Esophagus squamous epithelium (tissue), 5 donors: ENCODE measurements at regions not wholly inside any gene's neighbourhood (a gene's known extent, or its start where the extent isn't known, plus 50 kb on each side); places are given as distances from the start of the nearest gene placed in this dataset.
A peak's percentile ranks its signal among the peaks of the same experiment; 100 is the strongest.

Source experiments
- DNase-seq: peaks from one replicate; lab custom pipeline; 2025; lab: John Stamatoyannopoulos, UW
- H3K27ac ChIP-seq, 4 donors: fragments of 200-600 bp; sonication (generic); one replicate each; pipeline ENCODE4 v1.5.1; 2016 to 2019; ENCODE audit warnings: mild to moderate bottlenecking in 1 of 4
- H3K27me3 ChIP-seq, 4 donors: fragments of 200-600 bp; sonication (generic); 1 replicate in 3 of 4; 2 replicates in 1 of 4; pipeline versions ENCODE4 v1.5.1 to v1.6.0; 2017 to 2021; ENCODE audit warnings: antibody characterized with exemption in 1 of 4
- H3K36me3 ChIP-seq, 3 donors: fragments of 200-600 bp; sonication (generic); one replicate each; pipeline ENCODE4 v1.5.1; 2016 to 2019
- H3K4me1 ChIP-seq, 3 donors: fragments of 200-600 bp; sonication (generic); one replicate each; pipeline ENCODE4 v1.5.1; 2017 to 2019
- H3K4me3 ChIP-seq, 4 donors: fragments of 200-600 bp; sonication (generic); 1 replicate in 3 of 4; 2 replicates in 1 of 4; pipeline ENCODE4 v1.5.1; 2016 to 2019; ENCODE audit warnings: mild to moderate bottlenecking in 2 of 4, moderate library complexity in 1 of 4
- H3K9me3 ChIP-seq, 3 donors: fragments of 200-600 bp; sonication (generic); one replicate each; pipeline ENCODE4 v1.5.1; 2016 to 2019
- POLR2A ChIP-seq, 4 donors: fragments of 450-650 bp; IDR thresholded peaks; one replicate each; pipeline ENCODE4 v1.6.1; 2017; ENCODE audit warnings: antibody characterized with exemption in 4 of 4, mild to moderate bottlenecking in 4 of 4, moderate library complexity in 3 of 4
- WGBS, 2 donors: methylation state at CpG; one replicate each; pipeline ENCODE4 v1.1.5; 2018; 5-methylcytosine and 5-hydroxymethylcytosine counted together
- intact Hi-C: fragments of 100-400 bp; cut with DNase I; formaldehyde crosslinking; loops from one replicate; pipeline ENCODE4 v1.15.0; 2022
- TF ChIP-seq, protein P1 (sequence below), 6 experiments: fragments of 450-650 bp in 4 of 6; fragments of 200-600 bp in 2 of 6; sonication (generic) in 2 of 6; IDR thresholded peaks; one replicate each; pipeline ENCODE4 v1.5.1; 2016 to 2019; ENCODE audit warnings: antibody characterized with exemption in 6 of 6, mild to moderate bottlenecking in 4 of 6, moderate library complexity in 4 of 6
- donor health status: DM: yes; HTN: yes; CAD: no.

DNA sequence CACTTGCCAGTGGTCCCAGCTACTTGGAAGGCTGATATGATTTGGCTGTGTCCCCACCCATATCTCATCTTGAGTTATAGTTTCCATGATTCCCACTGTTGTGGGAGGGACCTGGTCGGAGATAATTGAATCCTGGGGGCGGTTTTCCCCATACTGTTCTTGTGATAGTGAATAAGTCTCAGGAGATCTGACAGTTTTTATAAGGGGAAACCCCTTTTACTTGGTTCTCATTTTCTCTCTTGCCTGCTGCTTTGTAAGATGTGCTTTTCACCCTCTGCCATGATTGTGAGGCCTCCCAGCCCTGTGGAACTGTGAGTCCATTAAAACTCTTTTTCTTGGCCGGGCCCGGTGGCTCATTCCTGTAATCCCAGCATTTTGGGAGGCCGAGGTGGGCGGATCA lies 265.4 kb upstream of the SPOPL start:
- 81 to 84% methylated on average over 2 to 6 of the region's 6 CpGs for WGBS, 2 donors
- H3K9me3 ChIP-seq, result no peaks in the 10 kb centered on the region
- H3K27me3 ChIP-seq, result no peaks in the 10 kb centered on the region
- TF ChIP-seq POLR2A (IDR thresholded peaks at IDR 0.05), result no peak
- TF ChIP-seq, protein P1, sequence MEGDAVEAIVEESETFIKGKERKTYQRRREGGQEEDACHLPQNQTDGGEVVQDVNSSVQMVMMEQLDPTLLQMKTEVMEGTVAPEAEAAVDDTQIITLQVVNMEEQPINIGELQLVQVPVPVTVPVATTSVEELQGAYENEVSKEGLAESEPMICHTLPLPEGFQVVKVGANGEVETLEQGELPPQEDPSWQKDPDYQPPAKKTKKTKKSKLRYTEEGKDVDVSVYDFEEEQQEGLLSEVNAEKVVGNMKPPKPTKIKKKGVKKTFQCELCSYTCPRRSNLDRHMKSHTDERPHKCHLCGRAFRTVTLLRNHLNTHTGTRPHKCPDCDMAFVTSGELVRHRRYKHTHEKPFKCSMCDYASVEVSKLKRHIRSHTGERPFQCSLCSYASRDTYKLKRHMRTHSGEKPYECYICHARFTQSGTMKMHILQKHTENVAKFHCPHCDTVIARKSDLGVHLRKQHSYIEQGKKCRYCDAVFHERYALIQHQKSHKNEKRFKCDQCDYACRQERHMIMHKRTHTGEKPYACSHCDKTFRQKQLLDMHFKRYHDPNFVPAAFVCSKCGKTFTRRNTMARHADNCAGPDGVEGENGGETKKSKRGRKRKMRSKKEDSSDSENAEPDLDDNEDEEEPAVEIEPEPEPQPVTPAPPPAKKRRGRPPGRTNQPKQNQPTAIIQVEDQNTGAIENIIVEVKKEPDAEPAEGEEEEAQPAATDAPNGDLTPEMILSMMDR (IDR thresholded peaks at IDR 0.05), result no peak
- no peaks in the 10 kb centered on the region for H3K4me1 ChIP-seq
- no peak overlapping the region for H3K27ac ChIP-seq
- no peak for DNase-seq
- no peaks in the 10 kb centered on the region for H3K36me3 ChIP-seq
- intact Hi-C loops, result no loop called here
- H3K4me3 ChIP-seq, result no peak overlapping the region

DNA sequence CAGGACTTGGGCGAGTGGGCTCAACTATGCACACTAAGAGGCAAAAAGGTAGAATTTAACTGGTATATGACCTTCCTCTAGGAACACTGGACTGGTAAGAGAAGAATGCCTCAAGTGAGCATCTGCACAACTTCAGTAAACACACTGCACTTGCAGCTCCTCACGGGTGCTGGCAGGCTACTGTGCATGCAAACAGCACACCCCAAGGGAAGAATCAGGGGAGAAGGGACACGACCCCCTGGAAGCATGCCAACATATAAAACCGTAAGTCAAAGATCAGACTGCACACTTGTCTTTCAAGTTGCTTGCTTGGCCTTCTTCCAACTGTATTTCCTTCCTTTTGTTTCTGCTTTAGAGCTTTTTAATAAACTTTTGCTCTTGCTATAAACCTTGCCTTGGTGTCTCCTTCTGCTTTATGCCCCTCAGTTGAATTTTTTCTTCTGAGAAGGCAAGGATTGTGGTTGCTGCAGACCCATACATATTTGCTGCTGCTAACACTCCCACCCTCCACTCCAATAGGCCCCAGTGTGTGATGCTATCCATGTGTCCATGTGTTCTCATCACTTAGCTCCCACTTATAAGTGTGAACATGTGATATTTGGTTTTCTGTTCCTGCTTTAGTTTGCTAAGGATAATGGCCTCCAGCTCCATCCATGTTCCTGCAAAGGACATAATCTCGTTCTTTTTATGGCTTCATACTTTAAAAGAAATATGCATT lies 263.7 kb upstream of the SPOPL start:
- Histone ChIP-seq H3K27ac (no peak overlapping the region), H3K36me3 (no peaks in the 10 kb centered on the region), H3K4me3 (no peak overlapping the region), H3K4me1 (no peaks in the 10 kb centered on the region), H3K27me3 (no peaks in the 10 kb centered on the region), H3K9me3 (no peaks in the 10 kb centered on the region)
- 23 to 26% methylated on average over 5 of the region's 5 CpGs for WGBS, 2 donors
- intact Hi-C loops, result no loop called here
- no peak for DNase-seq
- no peak for TF ChIP-seq POLR2A (IDR thresholded peaks at IDR 0.05)
- TF ChIP-seq, protein P1 (IDR thresholded peaks at IDR 0.05), result no peak

DNA sequence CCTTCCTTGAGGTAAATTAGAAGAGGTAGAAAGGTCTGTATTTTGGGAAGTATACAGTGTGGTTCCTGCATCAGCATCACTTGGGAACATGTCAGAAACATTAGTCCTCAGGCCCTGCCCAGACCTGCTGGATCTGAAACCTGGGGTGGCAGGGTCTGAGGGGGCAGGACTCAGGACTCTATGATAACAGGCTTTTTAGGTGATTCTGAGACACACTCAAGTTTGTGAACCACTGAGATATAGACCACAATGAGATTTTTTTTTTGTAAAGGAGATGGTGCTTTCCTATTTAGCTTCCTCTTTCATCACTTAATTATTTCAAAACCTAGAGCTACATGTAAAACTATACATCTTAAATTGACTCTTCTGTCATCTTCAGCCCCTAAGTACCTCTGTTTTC lies 262.7 kb upstream of the SPOPL start:
- no peaks in the 10 kb centered on the region for H3K36me3 ChIP-seq
- H3K27ac ChIP-seq, result no peak overlapping the region
- no peaks in the 10 kb centered on the region for H3K4me1 ChIP-seq
- intact Hi-C loops, result no loop called here
- no peak for TF ChIP-seq POLR2A (IDR thresholded peaks at IDR 0.05)
- TF ChIP-seq, protein P1 (IDR thresholded peaks at IDR 0.05), result no peak
- DNase-seq, result no peak
- no peaks in the 10 kb centered on the region for H3K9me3 ChIP-seq
- H3K4me3 ChIP-seq, result no peak overlapping the region
- no peaks in the 10 kb centered on the region for H3K27me3 ChIP-seq

DNA sequence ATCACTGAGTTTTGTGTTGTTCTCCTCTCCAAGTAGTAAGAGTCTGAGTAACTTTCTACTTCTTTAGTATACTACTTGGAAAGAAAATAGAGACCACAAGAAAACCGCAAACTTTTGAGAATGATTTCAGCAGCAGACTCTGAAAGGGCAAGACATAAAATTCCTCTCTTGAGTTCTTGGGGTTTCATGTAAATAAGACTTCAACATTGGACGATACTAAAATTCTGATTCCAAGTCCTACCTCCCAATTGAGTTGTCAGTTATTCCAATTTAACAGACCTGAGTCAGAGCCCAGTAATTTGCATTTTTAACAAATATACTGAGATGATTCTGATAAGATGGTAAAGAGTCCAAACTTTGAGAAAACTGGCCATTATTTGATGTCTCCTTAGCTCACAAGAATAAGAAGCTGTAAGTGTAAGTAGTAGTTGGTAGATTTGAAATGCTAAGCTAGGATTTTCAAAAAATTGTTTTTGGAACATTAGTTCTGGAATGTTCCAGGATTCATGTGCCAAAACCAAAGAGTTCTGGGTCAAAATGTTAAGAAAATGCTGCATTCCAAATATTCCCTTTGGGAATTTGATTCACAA lies 261.6 kb upstream of the SPOPL start:
- Histone ChIP-seq H3K27me3 (no peaks in the 10 kb centered on the region), H3K27ac (peak overlapping the region in 2 of 4 donors; percentile 24 to 38), H3K4me1 (no peaks in the 10 kb centered on the region), H3K36me3 (no peaks in the 10 kb centered on the region), H3K9me3 (no peaks in the 10 kb centered on the region), H3K4me3 (no peak overlapping the region)
- 62 to 75% methylated on average over 2 of the region's 2 CpGs for WGBS, 2 donors
- TF ChIP-seq POLR2A (IDR thresholded peaks at IDR 0.05), result no peak
- TF ChIP-seq, protein P1 (IDR thresholded peaks at IDR 0.05), result no peak
- DNase-seq, result no peak
- intact Hi-C loops, result no loop called here

DNA sequence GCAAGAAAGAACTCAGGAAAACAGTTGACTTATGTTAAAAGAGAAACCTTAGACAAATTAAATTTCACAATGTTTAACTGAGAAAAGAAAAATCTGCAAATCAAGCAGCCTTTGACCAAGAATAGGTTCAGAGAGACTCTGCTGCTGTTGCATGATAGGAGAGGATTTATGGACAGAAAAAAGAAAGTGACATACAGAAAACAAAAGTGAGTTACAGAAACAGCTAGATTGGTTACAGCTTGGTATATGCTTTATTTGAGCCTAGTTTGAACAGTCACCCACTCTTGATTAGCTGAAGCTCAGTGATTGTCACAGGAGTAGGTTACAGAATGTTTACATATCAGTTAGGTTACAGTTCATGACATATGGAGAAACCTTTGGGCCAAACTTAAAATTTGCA lies 258.2 kb upstream of the SPOPL start:
- TF ChIP-seq, protein P1 (IDR thresholded peaks at IDR 0.05), result no peak
- no peak for TF ChIP-seq POLR2A (IDR thresholded peaks at IDR 0.05)
- H3K27me3 ChIP-seq, result no peaks in the 10 kb centered on the region
- H3K36me3 ChIP-seq, result no peaks in the 10 kb centered on the region
- no peak overlapping the region for H3K27ac ChIP-seq
- intact Hi-C loops, result no loop called here
- H3K4me1 ChIP-seq, result no peaks in the 10 kb centered on the region
- H3K4me3 ChIP-seq, result no peak overlapping the region
- no peak for DNase-seq
- no peaks in the 10 kb centered on the region for H3K9me3 ChIP-seq
